Nephron progenitor cell (in vitro differentiated cells): ENCODE measurements at regions not wholly inside any gene's neighbourhood (a gene's known extent, or its start where the extent isn't known, plus 50 kb on each side); places are given as distances from the start of the nearest gene placed in this dataset.

ENCODE experiments used
- DNase-seq: peaks from one replicate; pipeline ENCODE4 v3.0.0; 2021
- H3K27ac Mint-ChIP-seq: 2 replicates; pipeline ENCODE4 v1.8.0; 2021; ENCODE audit warnings: mild to moderate bottlenecking, moderate library complexity, mixed read lengths
- H3K27me3 Mint-ChIP-seq: 2 replicates; pipeline ENCODE4 v1.8.0; 2021; ENCODE audit warnings: mild to moderate bottlenecking, low read depth, mixed read lengths; ENCODE audit not compliant: poor library complexity
- H3K36me3 Mint-ChIP-seq: 2 replicates; pipeline ENCODE4 v1.8.0; 2021; ENCODE audit warnings: low read depth, mixed read lengths
- H3K4me1 Mint-ChIP-seq: 2 replicates; pipeline ENCODE4 v1.8.0; 2021; ENCODE audit warnings: mixed read lengths
- H3K4me3 Mint-ChIP-seq: 2 replicates; pipeline ENCODE4 v1.8.0; 2021; ENCODE audit warnings: mild to moderate bottlenecking, moderate library complexity, mixed read lengths
- H3K9me3 Mint-ChIP-seq: 2 replicates; pipeline ENCODE4 v1.8.0; 2021; ENCODE audit warnings: mild to moderate bottlenecking, moderate library complexity, mixed read lengths
- CTCF ChIP-seq: fragments of 200-600 bp; sonication (generic); IDR thresholded peaks from 2 replicates; pipeline ENCODE4 v1.5.0; 2021; ENCODE audit warnings: antibody characterized with exemption

- no peak overlapping the region for H3K27ac Mint-ChIP-seq
- peaks cover 6% of the 10 kb centered on the region for H3K27me3 Mint-ChIP-seq
Measured at GRCh38 chr13:74338341-74338740, 204.1 kb upstream of the KLF12 start.

DNA sequence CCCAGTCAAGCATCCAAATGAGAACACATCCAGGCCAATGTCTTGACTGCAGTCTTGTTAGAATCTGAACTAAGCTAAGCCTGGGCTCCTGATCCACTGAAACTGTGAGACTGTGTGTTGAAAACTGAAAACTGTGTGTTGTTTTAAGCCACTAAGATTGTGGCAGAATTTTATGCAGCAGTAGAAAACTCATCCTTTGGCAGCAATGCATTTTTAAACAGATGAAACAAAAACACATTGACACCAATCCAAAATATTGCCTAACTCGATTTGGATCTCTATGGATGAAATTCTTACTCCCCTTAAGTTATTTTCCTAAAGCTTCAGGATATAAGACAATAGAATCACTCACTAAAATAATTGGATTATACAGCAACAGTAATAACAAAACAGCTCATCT lies 202.3 kb upstream of the KLF12 start:
- H3K27me3 Mint-ChIP-seq, result peaks cover 4% of the 10 kb centered on the region
- no peaks in the 10 kb centered on the region for H3K9me3 Mint-ChIP-seq
- H3K36me3 Mint-ChIP-seq, result no peaks in the 10 kb centered on the region
- no peaks in the 10 kb centered on the region for H3K4me1 Mint-ChIP-seq
- no peak overlapping the region for H3K4me3 Mint-ChIP-seq
- no peak overlapping the region for H3K27ac Mint-ChIP-seq
- TF ChIP-seq CTCF, result no peak
- DNase-seq, result no peak

More at GRCh38 chr13:74338341-74338740, 204.1 kb upstream of the KLF12 start:
- H3K4me1 Mint-ChIP-seq, result no peaks in the 10 kb centered on the region
- peaks cover 4% of the 10 kb centered on the region for H3K9me3 Mint-ChIP-seq
- H3K36me3 Mint-ChIP-seq, result no peaks in the 10 kb centered on the region
- no peak for DNase-seq
- H3K4me3 Mint-ChIP-seq, result no peak overlapping the region
- TF ChIP-seq CTCF, result no peak

DNA sequence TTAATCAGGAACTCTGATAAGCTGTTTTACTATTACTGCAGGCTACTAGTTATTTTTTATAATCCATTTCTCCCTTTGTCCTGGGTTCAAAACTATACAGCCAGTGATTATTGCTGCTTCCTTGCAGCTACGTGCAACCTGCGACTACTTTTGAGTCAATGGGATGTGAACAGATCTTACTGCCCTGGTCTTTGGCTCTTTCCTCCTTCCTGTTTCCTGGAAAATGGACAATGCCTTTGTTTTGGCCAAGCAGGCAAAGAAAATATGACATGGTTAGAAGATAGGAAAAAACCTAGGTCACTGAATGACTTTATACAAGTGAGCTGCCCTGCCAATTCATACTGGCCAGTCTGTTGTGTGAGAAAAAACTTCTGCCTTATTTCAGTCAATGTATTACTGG lies 201.2 kb upstream of the KLF12 start:
- no peaks in the 10 kb centered on the region for H3K36me3 Mint-ChIP-seq
- no peak for TF ChIP-seq CTCF
- H3K4me3 Mint-ChIP-seq, result no peak overlapping the region
- H3K9me3 Mint-ChIP-seq, result no peaks in the 10 kb centered on the region
- H3K27me3 Mint-ChIP-seq, result peaks cover under 1% of the 10 kb centered on the region
- H3K4me1 Mint-ChIP-seq, result no peaks in the 10 kb centered on the region
- H3K27ac Mint-ChIP-seq, result no peak overlapping the region
- DNase-seq, result no peak

DNA sequence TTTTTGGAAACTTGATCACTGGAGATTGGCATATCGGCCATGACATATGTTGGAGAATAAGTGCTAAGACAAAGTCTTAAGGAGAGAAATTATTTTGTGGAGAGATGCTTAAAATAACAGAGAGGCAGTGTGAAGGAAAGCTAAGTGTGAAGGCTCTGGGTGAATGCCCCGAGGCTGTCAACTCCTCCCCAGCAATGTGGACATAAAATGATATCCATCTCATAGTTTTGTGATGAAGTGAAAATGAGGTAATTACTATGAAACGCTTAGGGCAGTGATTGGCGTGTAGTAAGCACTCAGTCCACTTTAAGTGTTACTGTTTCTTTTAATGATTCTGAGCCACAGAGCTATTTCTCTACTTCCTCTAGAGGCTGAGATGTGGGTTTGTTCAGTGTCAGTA lies 195.8 kb upstream of the KLF12 start:
- H3K27ac Mint-ChIP-seq, result no peak overlapping the region
- DNase-seq, result no peak
- TF ChIP-seq CTCF, result no peak
- no peak overlapping the region for H3K4me3 Mint-ChIP-seq
- H3K36me3 Mint-ChIP-seq, result no peaks in the 10 kb centered on the region
- peaks cover 14% of the 10 kb centered on the region for H3K4me1 Mint-ChIP-seq
- H3K9me3 Mint-ChIP-seq, result no peaks in the 10 kb centered on the region
- H3K27me3 Mint-ChIP-seq, result no peaks in the 10 kb centered on the region

- no peak for DNase-seq
- no peak for TF ChIP-seq CTCF
- Mint-ChIP-seq H3K9me3 (no peaks in the 10 kb centered on the region), H3K36me3 (no peaks in the 10 kb centered on the region), H3K4me3 (no peak overlapping the region), H3K4me1 (peaks cover 23% of the 10 kb centered on the region), H3K27me3 (no peaks in the 10 kb centered on the region), H3K27ac (no peak overlapping the region)
Measured at GRCh38 chr13:74325106-74325505, 190.9 kb upstream of the KLF12 start.

DNA sequence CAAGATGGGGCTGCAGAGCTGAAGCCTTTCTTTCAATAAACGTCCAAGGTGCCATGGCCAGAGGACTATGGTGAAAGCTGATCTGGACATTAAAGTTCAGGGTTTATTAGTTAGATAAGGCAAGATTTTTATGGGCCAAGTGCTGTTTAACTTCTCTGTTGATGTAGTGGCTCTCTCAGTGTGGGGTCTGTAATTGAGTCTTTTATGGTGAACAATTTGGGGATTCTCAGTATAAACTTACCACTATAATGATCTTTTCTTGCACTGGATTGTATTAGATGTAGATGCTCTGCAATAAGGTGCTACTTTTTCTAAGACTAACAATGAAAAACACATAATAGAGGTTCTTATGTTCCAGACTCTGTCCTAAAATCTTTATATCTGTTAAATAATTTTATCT lies 190.1 kb upstream of the KLF12 start:
- Mint-ChIP-seq H3K9me3 (no peaks in the 10 kb centered on the region), H3K36me3 (no peaks in the 10 kb centered on the region), H3K4me1 (peaks cover 23% of the 10 kb centered on the region), H3K27ac (no peak overlapping the region), H3K4me3 (no peak overlapping the region), H3K27me3 (no peaks in the 10 kb centered on the region)
- no peak for TF ChIP-seq CTCF
- no peak for DNase-seq
